ENCODE measurements at regions not wholly inside any gene's neighbourhood (a gene's known extent, or its start where the extent isn't known, plus 50 kb on each side); places are given as distances from the start of the nearest gene placed in this dataset.

GRCh38 chr2:239873656-239874635 lies 151.2 kb downstream of the NDUFA10 start:
- TF ChIP-seq ZFP3 (CRISPR knock-in tag; IDR thresholded peaks at IDR 0.05) (no peak), BACH2 (CRISPR knock-in tag; IDR thresholded peaks at IDR 0.05; ENCODE audit: borderline replicate concordance) (no peak), ISL1 (CRISPR knock-in tag; IDR thresholded peaks at IDR 0.05) (no peak), GLIS3 (CRISPR knock-in tag; IDR thresholded peaks at IDR 0.05) (no peak), RARB (CRISPR knock-in tag; IDR thresholded peaks at IDR 0.05) (no peak), OSR1 (CRISPR knock-in tag; IDR thresholded peaks at IDR 0.05) (no peak), TOX (CRISPR knock-in tag; IDR thresholded peaks at IDR 0.05; ENCODE audit: borderline replicate concordance) (no peak), ARNTL (CRISPR knock-in tag; IDR thresholded peaks at IDR 0.05; ENCODE audit: borderline replicate concordance, low read depth) (no peak), ZNF8 (CRISPR knock-in tag; IDR thresholded peaks at IDR 0.05) (no peak), TCF4 (CRISPR knock-in tag; IDR thresholded peaks at IDR 0.05; ENCODE audit: borderline replicate concordance) (no peak), SNAI2 (CRISPR knock-in tag; IDR thresholded peaks at IDR 0.05) (no peak)

GRCh38 chr2:239871481-239872435 lies 153.4 kb downstream of the NDUFA10 start:
- no peak for ATAC-seq

More at GRCh38 chr2:239873656-239874635, 151.2 kb downstream of the NDUFA10 start:
- ATAC-seq, result no peak

GRCh38 chr2:239870863-239871262 lies 154.3 kb downstream of the NDUFA10 start:
- no peak for ATAC-seq
- TF ChIP-seq ISL1 (CRISPR knock-in tag; IDR thresholded peaks at IDR 0.05) (no peak), CSRNP3 (CRISPR knock-in tag; IDR thresholded peaks at IDR 0.05) (no peak), BACH2 (CRISPR knock-in tag; IDR thresholded peaks at IDR 0.05; ENCODE audit: borderline replicate concordance) (no peak), ZNF565 (CRISPR knock-in tag; conservative IDR thresholded peaks at IDR 0.05; ENCODE audit: low read depth) (no peak), TSHZ2 (CRISPR knock-in tag; IDR thresholded peaks at IDR 0.05) (no peak), ZNF70 (CRISPR knock-in tag; IDR thresholded peaks at IDR 0.05) (no peak), RARB (CRISPR knock-in tag; IDR thresholded peaks at IDR 0.05) (no peak), ZNF8 (CRISPR knock-in tag; IDR thresholded peaks at IDR 0.05) (no peak), ZFP3 (CRISPR knock-in tag; IDR thresholded peaks at IDR 0.05) (no peak), ZC3H10 (CRISPR knock-in tag; IDR thresholded peaks at IDR 0.05) (no peak)

More at GRCh38 chr2:239871481-239872435, 153.4 kb downstream of the NDUFA10 start:
- no peak for TF ChIP-seq ISL1 (CRISPR knock-in tag; IDR thresholded peaks at IDR 0.05)
- no peak for TF ChIP-seq ZFP3 (CRISPR knock-in tag; IDR thresholded peaks at IDR 0.05)
- TF ChIP-seq ZNF565 (CRISPR knock-in tag; conservative IDR thresholded peaks at IDR 0.05; ENCODE audit: low read depth), result no peak
- TF ChIP-seq CSRNP3 (CRISPR knock-in tag; IDR thresholded peaks at IDR 0.05), result no peak
- no peak for TF ChIP-seq ZNF70 (CRISPR knock-in tag; IDR thresholded peaks at IDR 0.05)
- TF ChIP-seq BACH2 (CRISPR knock-in tag; IDR thresholded peaks at IDR 0.05; ENCODE audit: borderline replicate concordance), result no peak
- no peak for TF ChIP-seq RARB (CRISPR knock-in tag; IDR thresholded peaks at IDR 0.05)
- TF ChIP-seq ZC3H10 (CRISPR knock-in tag; IDR thresholded peaks at IDR 0.05), result no peak
- no peak for TF ChIP-seq TSHZ2 (CRISPR knock-in tag; IDR thresholded peaks at IDR 0.05)
- no peak for TF ChIP-seq GLIS3 (CRISPR knock-in tag; IDR thresholded peaks at IDR 0.05)
- TF ChIP-seq TOX (CRISPR knock-in tag; IDR thresholded peaks at IDR 0.05; ENCODE audit: borderline replicate concordance), result no peak
